Cardiac muscle cell (in vitro differentiated cells and primary cell): ENCODE measurements at regions not wholly inside any gene's neighbourhood (a gene's known extent, or its start where the extent isn't known, plus 50 kb on each side); places are given as distances from the start of the nearest gene placed in this dataset.
"Not testable (repeated sequence)": the region's sequence is repeated elsewhere in the genome, so short reads cannot be mapped to it uniquely, and the experiment has no call there.

Source experiments
- DNase-seq, 2 donors: peaks; one replicate each; pipeline versions ENCODE4 v3.0.0 to v3.0.0-alpha.2; 2010 to 2017; ENCODE audit warnings: low read depth in 1 of 2, low spot score in 1 of 2
- H3K27ac ChIP-seq: fragments of 200-600 bp; sonication (generic); 2 replicates; pipeline ENCODE4 v1.5.1; 2016
- H3K27me3 ChIP-seq: fragments of 200-600 bp; sonication (generic); 2 replicates; pipeline ENCODE4 v1.6.0; 2016; ENCODE audit warnings: control low read depth
- H3K36me3 ChIP-seq: fragments of 200-600 bp; sonication (generic); 2 replicates; pipeline ENCODE4 v1.5.1; 2016; ENCODE audit warnings: control low read depth
- H3K4me1 ChIP-seq: fragments of 200-600 bp; sonication (generic); 2 replicates; pipeline ENCODE4 v1.8.1; 2017; ENCODE audit warnings: low read depth, mild to moderate bottlenecking, mixed run types
- H3K4me3 ChIP-seq: fragments of 200-600 bp; sonication (generic); 2 replicates; pipeline ENCODE4 v1.5.1; 2016; ENCODE audit warnings: mild to moderate bottlenecking
- H3K9me3 ChIP-seq: fragments of 200-600 bp; sonication (generic); 2 replicates; pipeline ENCODE4 v1.5.1; 2017; ENCODE audit warnings: low read depth, mild to moderate bottlenecking, control low read depth
- CTCF ChIP-seq: IDR thresholded peaks from 2 replicates; pipeline ENCODE4 v1.5.1; 2012; ENCODE audit warnings: low read depth, mild to moderate bottlenecking, low read length

GRCh38 chr13:55120631-55121030 is 2020.1 kb upstream of the PRR20A start:
- no peak for TF ChIP-seq CTCF
- no peak for DNase-seq
- no peaks in the 10 kb centered on the region for H3K4me1 ChIP-seq

GRCh38 chr13:55155046-55155445 is 1985.7 kb upstream of the PRR20A start:
- Histone ChIP-seq H3K4me3 (no peak overlapping the region), H3K9me3 (no peaks in the 10 kb centered on the region), H3K4me1 (no peaks in the 10 kb centered on the region), H3K27ac (no peak overlapping the region), H3K27me3 (no peaks in the 10 kb centered on the region), H3K36me3 (no peaks in the 10 kb centered on the region)
- no peak for TF ChIP-seq CTCF
- no peak for DNase-seq

More at GRCh38 chr13:55120631-55121030, 2020.1 kb upstream of the PRR20A start:
- H3K9me3 ChIP-seq, result no peaks in the 10 kb centered on the region
- H3K4me3 ChIP-seq, result no peak overlapping the region
- no peak overlapping the region for H3K27ac ChIP-seq
- no peaks in the 10 kb centered on the region for H3K36me3 ChIP-seq
- no peaks in the 10 kb centered on the region for H3K27me3 ChIP-seq

- H3K27ac ChIP-seq, result no peak overlapping the region
- no peak overlapping the region for H3K4me3 ChIP-seq
- no peak for TF ChIP-seq CTCF
- H3K9me3 ChIP-seq, result no peaks in the 10 kb centered on the region
- H3K4me1 ChIP-seq, result no peaks in the 10 kb centered on the region
- no peaks in the 10 kb centered on the region for H3K27me3 ChIP-seq
- no peak for DNase-seq
- no peaks in the 10 kb centered on the region for H3K36me3 ChIP-seq
Measured at GRCh38 chr13:55159765-55160164, 1981.0 kb upstream of the PRR20A start.

GRCh38 chr13:55160867-55161266 is 1979.9 kb upstream of the PRR20A start:
- DNase-seq, result peak in 1 of 2 donors; percentile 1
- Histone ChIP-seq H3K36me3 (no peaks in the 10 kb centered on the region), H3K4me1 (no peaks in the 10 kb centered on the region), H3K27me3 (no peaks in the 10 kb centered on the region), H3K4me3 (no peak overlapping the region), H3K9me3 (no peaks in the 10 kb centered on the region), H3K27ac (no peak overlapping the region)
- TF ChIP-seq CTCF, result no peak

GRCh38 chr13:55178582-55178981 is 1962.1 kb upstream of the PRR20A start:
- DNase-seq, H3K4me3 ChIP-seq, H3K4me1 ChIP-seq, H3K27ac ChIP-seq, H3K9me3 ChIP-seq, H3K36me3 ChIP-seq, H3K27me3 ChIP-seq: not testable (repeated sequence)

GRCh38 chr13:55190996-55191395 is 1949.7 kb upstream of the PRR20A start:
- Histone ChIP-seq H3K9me3 (no peaks in the 10 kb centered on the region), H3K27me3 (no peaks in the 10 kb centered on the region), H3K27ac (no peak overlapping the region), H3K4me1 (no peaks in the 10 kb centered on the region), H3K4me3 (no peak overlapping the region), H3K36me3 (no peaks in the 10 kb centered on the region)
- DNase-seq, result no peak
- TF ChIP-seq CTCF, result no peak
